PC-9 (cell line): ENCODE measurements at regions not wholly inside any gene's neighbourhood (a gene's known extent, or its start where the extent isn't known, plus 50 kb on each side); places are given as distances from the start of the nearest gene placed in this dataset.

Experiments used
- CTCF ChIP-seq: fragments of 200-600 bp; sonication (generic); conservative IDR thresholded peaks from 2 replicates; pipeline ENCODE4 v1.6.1; 2017; ENCODE audit warnings: mixed run types, antibody characterized with exemption, mild to moderate bottlenecking, moderate library complexity
- EZH2 ChIP-seq: fragments of 200-600 bp; sonication (generic); IDR thresholded peaks from 2 replicates; pipeline ENCODE4 v1.8.0; 2017; ENCODE audit warnings: antibody characterized with exemption, low read depth

- TF ChIP-seq EZH2 (no peak), CTCF (no peak)
Observed at GRCh38 chr1:96918406-96918805, 196.8 kb downstream of the PTBP2 start.
